Activated T-cell treated with anti-CD3 and anti-CD28 coated beads, Interleukin-2, amount 50 U/mL, for 4 hours (primary cell): ENCODE measurements at regions not wholly inside any gene's neighbourhood (a gene's known extent, or its start where the extent isn't known, plus 50 kb on each side); places are given as distances from the start of the nearest gene placed in this dataset.
A peak's percentile ranks its signal among the peaks of the same experiment; 100 is the strongest.

ENCODE experiments used
- ATAC-seq, 2 donors: fragments of 200-7000 bp; cut with Tn5 transposase; one replicate each; pipeline ENCODE4 v1.10.0; 2021
- DNase-seq: peaks from one replicate; pipeline ENCODE4 v3.0.0-alpha.2; 2020
- H3K27me3 Mint-ChIP-seq: one replicate; pipeline ENCODE4 v1.8.0; 2021; ENCODE audit warnings: low read depth, mixed read lengths
- H3K36me3 Mint-ChIP-seq: one replicate; pipeline ENCODE4 v1.8.0; 2022; ENCODE audit warnings: mixed read lengths; ENCODE audit not compliant: insufficient read depth
- H3K4me1 Mint-ChIP-seq: one replicate; pipeline ENCODE4 v1.8.0; 2021; ENCODE audit warnings: low read depth, mixed read lengths
- H3K4me3 Mint-ChIP-seq: one replicate; pipeline ENCODE4 v1.8.0; 2021; ENCODE audit warnings: mild to moderate bottlenecking, moderate library complexity, mixed read lengths
- H3K9me3 Mint-ChIP-seq: one replicate; pipeline ENCODE4 v1.8.0; 2021; ENCODE audit warnings: mixed read lengths

- no peak for DNase-seq
- H3K4me1 Mint-ChIP-seq, result no peaks in the 10 kb centered on the region
- ATAC-seq, result no peak
- H3K27me3 Mint-ChIP-seq, result peaks cover 6% of the 10 kb centered on the region
- no peak overlapping the region for H3K4me3 Mint-ChIP-seq
- no peaks in the 10 kb centered on the region for H3K36me3 Mint-ChIP-seq
- no peaks in the 10 kb centered on the region for H3K9me3 Mint-ChIP-seq
Observed at GRCh38 chr6:4294636-4295035, 159.3 kb upstream of the ECI2 start.

- no peaks in the 10 kb centered on the region for H3K4me1 Mint-ChIP-seq
- peaks cover 6% of the 10 kb centered on the region for H3K27me3 Mint-ChIP-seq
- no peak for ATAC-seq
- no peak overlapping the region for H3K4me3 Mint-ChIP-seq
- no peaks in the 10 kb centered on the region for H3K9me3 Mint-ChIP-seq
- H3K36me3 Mint-ChIP-seq, result no peaks in the 10 kb centered on the region
- DNase-seq, result no peak
Observed at GRCh38 chr6:4291453-4292403, 156.4 kb upstream of the ECI2 start.

- DNase-seq (no peak), ATAC-seq (no peak)
- no peaks in the 10 kb centered on the region for H3K36me3 Mint-ChIP-seq
- no peaks in the 10 kb centered on the region for H3K9me3 Mint-ChIP-seq
- no peak overlapping the region for H3K4me3 Mint-ChIP-seq
- H3K4me1 Mint-ChIP-seq, result no peaks in the 10 kb centered on the region
- peaks cover 13% of the 10 kb centered on the region for H3K27me3 Mint-ChIP-seq
Observed at GRCh38 chr6:4289770-4290320, 154.5 kb upstream of the ECI2 start.

- DNase-seq, result no peak
- no peaks in the 10 kb centered on the region for H3K4me1 Mint-ChIP-seq
- ATAC-seq, result no peak
- H3K4me3 Mint-ChIP-seq, result no peak overlapping the region
- H3K9me3 Mint-ChIP-seq, result no peaks in the 10 kb centered on the region
- H3K27me3 Mint-ChIP-seq, result peaks cover 26% of the 10 kb centered on the region
- H3K36me3 Mint-ChIP-seq, result no peaks in the 10 kb centered on the region
Observed at GRCh38 chr6:4287811-4288244, 152.5 kb upstream of the ECI2 start.

- DNase-seq (no peak), ATAC-seq (no peak)
- peaks cover 26% of the 10 kb centered on the region for H3K27me3 Mint-ChIP-seq
- H3K36me3 Mint-ChIP-seq, result no peaks in the 10 kb centered on the region
- no peaks in the 10 kb centered on the region for H3K9me3 Mint-ChIP-seq
- no peaks in the 10 kb centered on the region for H3K4me1 Mint-ChIP-seq
- no peak overlapping the region for H3K4me3 Mint-ChIP-seq
Observed at GRCh38 chr6:4287372-4287771, 152.0 kb upstream of the ECI2 start.

GRCh38 chr6:4282926-4283325 is 147.6 kb upstream of the ECI2 start:
- DNase-seq, result no peak
- peaks cover 43% of the 10 kb centered on the region for H3K27me3 Mint-ChIP-seq
- H3K9me3 Mint-ChIP-seq, result no peaks in the 10 kb centered on the region
- no peak overlapping the region for H3K4me3 Mint-ChIP-seq
- ATAC-seq, result no peak
- no peaks in the 10 kb centered on the region for H3K36me3 Mint-ChIP-seq
- H3K4me1 Mint-ChIP-seq, result peaks cover 6% of the 10 kb centered on the region

GRCh38 chr6:4281341-4282293 is 146.2 kb upstream of the ECI2 start:
- no peak for DNase-seq
- peak; percentile 78 to 86 for ATAC-seq

GRCh38 chr6:4280707-4281106 is 145.3 kb upstream of the ECI2 start:
- peaks cover 45% of the 10 kb centered on the region for H3K27me3 Mint-ChIP-seq
- H3K36me3 Mint-ChIP-seq, result no peaks in the 10 kb centered on the region
- no peak overlapping the region for H3K4me3 Mint-ChIP-seq
- DNase-seq (no peak), ATAC-seq (no peak)
- no peaks in the 10 kb centered on the region for H3K9me3 Mint-ChIP-seq
- peaks cover 6% of the 10 kb centered on the region for H3K4me1 Mint-ChIP-seq

More at GRCh38 chr6:4281341-4282293, 146.2 kb upstream of the ECI2 start:
- H3K9me3 Mint-ChIP-seq, result no peaks in the 10 kb centered on the region
- peaks cover 6% of the 10 kb centered on the region for H3K4me1 Mint-ChIP-seq
- peaks cover 45% of the 10 kb centered on the region for H3K27me3 Mint-ChIP-seq
- H3K4me3 Mint-ChIP-seq, result peak overlapping the region; percentile 16
- no peaks in the 10 kb centered on the region for H3K36me3 Mint-ChIP-seq

- no peaks in the 10 kb centered on the region for H3K36me3 Mint-ChIP-seq
- peaks cover 39% of the 10 kb centered on the region for H3K27me3 Mint-ChIP-seq
- H3K9me3 Mint-ChIP-seq, result no peaks in the 10 kb centered on the region
- no peak for DNase-seq
- H3K4me1 Mint-ChIP-seq, result peaks cover 6% of the 10 kb centered on the region
- ATAC-seq, result no peak
- H3K4me3 Mint-ChIP-seq, result no peak overlapping the region
Observed at GRCh38 chr6:4280031-4280430, 144.7 kb upstream of the ECI2 start.

GRCh38 chr6:4274382-4275082 is 139.2 kb upstream of the ECI2 start:
- no peak for ATAC-seq
- no peak overlapping the region for H3K4me3 Mint-ChIP-seq
- H3K9me3 Mint-ChIP-seq, result no peaks in the 10 kb centered on the region
- no peaks in the 10 kb centered on the region for H3K36me3 Mint-ChIP-seq
- no peak for DNase-seq
- peaks cover 9% of the 10 kb centered on the region for H3K27me3 Mint-ChIP-seq
- no peaks in the 10 kb centered on the region for H3K4me1 Mint-ChIP-seq

- H3K27me3 Mint-ChIP-seq, result peaks cover 5% of the 10 kb centered on the region
- no peaks in the 10 kb centered on the region for H3K4me1 Mint-ChIP-seq
- no peak for ATAC-seq
- no peaks in the 10 kb centered on the region for H3K36me3 Mint-ChIP-seq
- H3K4me3 Mint-ChIP-seq, result no peak overlapping the region
- no peak for DNase-seq
- no peaks in the 10 kb centered on the region for H3K9me3 Mint-ChIP-seq
Observed at GRCh38 chr6:4272996-4273395, 137.6 kb upstream of the ECI2 start.

GRCh38 chr6:4271761-4272470 is 136.5 kb upstream of the ECI2 start:
- no peaks in the 10 kb centered on the region for H3K36me3 Mint-ChIP-seq
- peaks cover 2% of the 10 kb centered on the region for H3K27me3 Mint-ChIP-seq
- ATAC-seq, result no peak
- DNase-seq, result no peak
- no peaks in the 10 kb centered on the region for H3K4me1 Mint-ChIP-seq
- no peak overlapping the region for H3K4me3 Mint-ChIP-seq
- H3K9me3 Mint-ChIP-seq, result no peaks in the 10 kb centered on the region

GRCh38 chr6:4270776-4271175 is 135.4 kb upstream of the ECI2 start:
- Mint-ChIP-seq H3K9me3 (no peaks in the 10 kb centered on the region), H3K36me3 (no peaks in the 10 kb centered on the region), H3K4me3 (no peak overlapping the region), H3K4me1 (no peaks in the 10 kb centered on the region), H3K27me3 (peaks cover 5% of the 10 kb centered on the region)
- ATAC-seq (no peak), DNase-seq (no peak)
